Nephron progenitor cell (in vitro differentiated cells): ENCODE measurements at regions not wholly inside any gene's neighbourhood (a gene's known extent, or its start where the extent isn't known, plus 50 kb on each side); places are given as distances from the start of the nearest gene placed in this dataset.

Experiments used
- DNase-seq: peaks from one replicate; pipeline ENCODE4 v3.0.0; 2021
- H3K27ac Mint-ChIP-seq: 2 replicates; pipeline ENCODE4 v1.8.0; 2021; ENCODE audit warnings: mild to moderate bottlenecking, moderate library complexity, mixed read lengths
- H3K27me3 Mint-ChIP-seq: 2 replicates; pipeline ENCODE4 v1.8.0; 2021; ENCODE audit warnings: mild to moderate bottlenecking, low read depth, mixed read lengths; ENCODE audit not compliant: poor library complexity
- H3K36me3 Mint-ChIP-seq: 2 replicates; pipeline ENCODE4 v1.8.0; 2021; ENCODE audit warnings: low read depth, mixed read lengths
- H3K4me1 Mint-ChIP-seq: 2 replicates; pipeline ENCODE4 v1.8.0; 2021; ENCODE audit warnings: mixed read lengths
- H3K4me3 Mint-ChIP-seq: 2 replicates; pipeline ENCODE4 v1.8.0; 2021; ENCODE audit warnings: mild to moderate bottlenecking, moderate library complexity, mixed read lengths
- H3K9me3 Mint-ChIP-seq: 2 replicates; pipeline ENCODE4 v1.8.0; 2021; ENCODE audit warnings: mild to moderate bottlenecking, moderate library complexity, mixed read lengths
- CTCF ChIP-seq: fragments of 200-600 bp; sonication (generic); IDR thresholded peaks from 2 replicates; pipeline ENCODE4 v1.5.0; 2021; ENCODE audit warnings: antibody characterized with exemption

DNA sequence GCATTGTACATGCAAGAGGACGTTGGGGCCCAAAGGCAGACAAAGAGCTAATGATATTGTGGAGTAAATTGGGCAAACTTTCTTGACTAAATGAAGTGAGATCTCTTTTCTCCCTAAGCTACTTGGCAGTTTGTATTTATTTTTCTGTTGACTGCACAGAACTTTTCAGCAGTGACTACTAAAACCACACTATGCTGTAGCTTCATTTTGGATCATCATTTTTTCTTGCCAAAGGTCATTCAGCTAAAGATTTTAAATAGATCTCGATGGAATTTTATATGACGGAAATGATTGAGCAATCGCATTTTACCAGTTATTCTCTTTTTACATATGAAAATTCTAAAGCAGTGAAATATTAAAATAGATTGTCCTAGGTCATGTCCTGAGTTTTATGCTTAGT, 286.1 kb upstream of the ACTBL2 start:
- H3K4me1 Mint-ChIP-seq = no peaks in the 10 kb centered on the region
- no peak for TF ChIP-seq CTCF

GRCh38 chr5:57764479-57765089, 282.0 kb upstream of the ACTBL2 start:
- Mint-ChIP-seq H3K4me1 (no peaks in the 10 kb centered on the region), H3K36me3 (no peaks in the 10 kb centered on the region), H3K4me3 (no peak overlapping the region), H3K9me3 (peaks cover 4% of the 10 kb centered on the region), H3K27ac (no peak overlapping the region), H3K27me3 (no peaks in the 10 kb centered on the region)
- no peak for TF ChIP-seq CTCF
- DNase-seq = no peak

More for the DNA sequence above, 286.1 kb upstream of the ACTBL2 start:
- H3K36me3 Mint-ChIP-seq = no peaks in the 10 kb centered on the region
- H3K9me3 Mint-ChIP-seq = no peaks in the 10 kb centered on the region
- DNase-seq = no peak
- no peaks in the 10 kb centered on the region for H3K27me3 Mint-ChIP-seq
- no peak overlapping the region for H3K4me3 Mint-ChIP-seq
- H3K27ac Mint-ChIP-seq = no peak overlapping the region

DNA sequence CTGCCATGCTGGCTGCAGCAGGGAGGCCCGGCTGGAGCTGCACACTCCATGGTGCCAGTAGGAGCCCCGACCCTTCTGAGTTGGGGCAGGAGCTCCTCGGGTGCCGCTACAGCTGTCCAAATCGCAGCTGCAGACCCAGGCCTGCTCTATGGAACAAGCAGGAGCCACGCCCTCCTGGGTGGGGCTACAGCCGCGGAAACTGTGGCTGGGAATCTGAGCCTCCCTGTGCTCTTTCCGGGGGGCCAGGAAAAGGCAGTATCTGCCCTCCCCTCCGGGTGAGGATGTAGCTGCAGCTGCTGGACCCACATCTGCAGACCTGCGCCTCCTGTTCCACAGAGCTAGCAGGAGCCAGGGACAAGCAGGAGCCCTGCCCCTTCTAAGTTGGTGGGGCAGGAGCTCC, 278.9 kb upstream of the ACTBL2 start:
- Mint-ChIP-seq H3K9me3 (peaks cover 7% of the 10 kb centered on the region), H3K36me3 (no peaks in the 10 kb centered on the region), H3K4me3 (no peak overlapping the region), H3K27me3 (no peaks in the 10 kb centered on the region), H3K4me1 (no peaks in the 10 kb centered on the region), H3K27ac (no peak overlapping the region)
- no peak for TF ChIP-seq CTCF
- no peak for DNase-seq

GRCh38 chr5:57754616-57755015, 272.0 kb upstream of the ACTBL2 start:
- DNase-seq = no peak
- Mint-ChIP-seq H3K4me3 (no peak overlapping the region), H3K27ac (no peak overlapping the region), H3K36me3 (no peaks in the 10 kb centered on the region), H3K9me3 (peaks cover 6% of the 10 kb centered on the region), H3K4me1 (no peaks in the 10 kb centered on the region), H3K27me3 (no peaks in the 10 kb centered on the region)
- TF ChIP-seq CTCF = no peak

GRCh38 chr5:57753446-57753845, 270.8 kb upstream of the ACTBL2 start:
- no peaks in the 10 kb centered on the region for H3K27me3 Mint-ChIP-seq
- H3K9me3 Mint-ChIP-seq = peaks cover 6% of the 10 kb centered on the region
- H3K4me1 Mint-ChIP-seq = no peaks in the 10 kb centered on the region
- no peak for TF ChIP-seq CTCF
- H3K27ac Mint-ChIP-seq = no peak overlapping the region
- no peak overlapping the region for H3K4me3 Mint-ChIP-seq
- DNase-seq = no peak
- no peaks in the 10 kb centered on the region for H3K36me3 Mint-ChIP-seq

DNA sequence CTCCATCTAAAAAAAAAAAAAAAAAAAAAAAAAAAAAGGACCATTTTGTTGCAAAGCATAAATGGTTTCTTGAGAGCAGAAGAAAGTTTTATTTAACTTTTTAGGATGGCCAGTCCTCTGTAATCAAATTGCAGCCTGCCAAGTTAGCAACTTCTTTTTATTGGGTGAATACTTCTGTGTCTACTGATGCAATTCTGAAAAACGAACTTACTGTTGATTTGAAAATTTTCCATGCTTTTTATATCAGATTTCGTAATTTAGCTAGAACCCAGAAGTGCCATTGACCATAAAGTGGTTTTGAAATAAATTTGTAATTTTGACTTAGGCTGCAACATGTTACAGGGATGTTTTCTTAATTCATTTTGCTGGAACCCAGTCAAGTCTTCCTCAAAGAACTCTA, 269.1 kb upstream of the ACTBL2 start:
- Mint-ChIP-seq H3K4me1 (no peaks in the 10 kb centered on the region), H3K27me3 (no peaks in the 10 kb centered on the region), H3K36me3 (no peaks in the 10 kb centered on the region), H3K4me3 (no peak overlapping the region), H3K27ac (no peak overlapping the region), H3K9me3 (peaks cover 3% of the 10 kb centered on the region)
- TF ChIP-seq CTCF = no peak
- no peak for DNase-seq
